CD14-positive monocyte (primary cell): ENCODE measurements at regions not wholly inside any gene's neighbourhood (a gene's known extent, or its start where the extent isn't known, plus 50 kb on each side); places are given as distances from the start of the nearest gene placed in this dataset.

ENCODE experiments used
- DNase-seq, 3 donors: peaks; one replicate each; pipeline ENCODE4 v3.0.0-alpha.2; 2011 to 2022
- H2AFZ ChIP-seq: 2 replicates; pipeline ENCODE4 v1.6.0; 2012; ENCODE audit warnings: mild to moderate bottlenecking, low read depth, low read length, inconsistent platforms; ENCODE audit not compliant: insufficient read depth, poor library complexity, severe bottlenecking
- H3K27ac ChIP-seq, 2 donors: 1 replicate in 1 of 2; 2 replicates in 1 of 2; pipeline ENCODE4 v1.5.1; 2012 to 2013; ENCODE audit warnings: low read length in 2 of 2, control low read depth in 1 of 2, inconsistent platforms in 1 of 2, low read depth in 1 of 2, mild to moderate bottlenecking in 1 of 2
- H3K27me3 ChIP-seq, 2 donors: one replicate each; pipeline versions ENCODE4 v1.6.0 to v1.6.1; 2011 to 2013; ENCODE audit warnings: low read length in 2 of 2; ENCODE audit not compliant: control insufficient read depth in 2 of 2, insufficient read depth in 2 of 2
- H3K36me3 ChIP-seq, 2 donors: replicated peaks in 1 of 2; 1 replicate in 1 of 2; 2 replicates in 1 of 2; pipeline versions ENCODE4 v1.5.1 to v1.6.1; 2012 to 2013; ENCODE audit warnings: low read length in 2 of 2, control low read depth in 1 of 2, inconsistent platforms in 1 of 2, mild to moderate bottlenecking in 1 of 2; ENCODE audit not compliant: insufficient read depth in 2 of 2, control insufficient read depth in 1 of 2
- H3K4me1 ChIP-seq, 2 donors: 1 replicate in 1 of 2; 2 replicates in 1 of 2; pipeline versions ENCODE4 v1.5.1 to v1.6.1; 2012 to 2013; ENCODE audit warnings: low read length in 2 of 2, control low read depth in 1 of 2, inconsistent platforms in 1 of 2, mild to moderate bottlenecking in 1 of 2, moderate library complexity in 1 of 2; ENCODE audit not compliant: insufficient read depth in 2 of 2, control insufficient read depth in 1 of 2
- H3K4me2 ChIP-seq: replicated peaks from 2 replicates; pipeline ENCODE3; 2012; ENCODE audit warnings: low read length, moderate library complexity, mild to moderate bottlenecking; ENCODE audit not compliant: poor library complexity, severe bottlenecking; ENCODE audit errors: extremely low read depth
- H3K4me3 ChIP-seq, 3 experiments: fragments of 200-600 bp in 1 of 3; sonication (generic) in 1 of 3; replicated peaks in 1 of 3; 1 replicate in 2 of 3; 2 replicates in 1 of 3; pipeline ENCODE4 v1.5.1; 2011 to 2013; ENCODE audit warnings: low read length in 3 of 3, mild to moderate bottlenecking in 3 of 3, control low read depth in 2 of 3, low read depth in 2 of 3, inconsistent platforms in 1 of 3, moderate library complexity in 1 of 3
- H3K79me2 ChIP-seq: 2 replicates; pipeline ENCODE4 v1.6.0; 2012; ENCODE audit warnings: mild to moderate bottlenecking, control low read depth, inconsistent platforms, low read length, moderate library complexity; ENCODE audit not compliant: insufficient read depth
- H3K9ac ChIP-seq: 2 replicates; pipeline ENCODE4 v1.6.0; 2017; ENCODE audit warnings: low read length, mild to moderate bottlenecking; ENCODE audit not compliant: insufficient read depth, poor library complexity, severe bottlenecking
- H3K9me3 ChIP-seq, 2 donors: replicated peaks in 1 of 2; 1 replicate in 1 of 2; 2 replicates in 1 of 2; pipeline versions ENCODE4 v1.5.1 to v1.6.1; 2012 to 2013; ENCODE audit warnings: low read length in 2 of 2, control low read depth in 1 of 2; ENCODE audit not compliant: control insufficient read depth in 1 of 2, insufficient read depth in 1 of 2
- H4K20me1 ChIP-seq: 2 replicates; pipeline ENCODE4 v1.6.0; 2012; ENCODE audit warnings: mild to moderate bottlenecking, low read length, control low read depth, moderate library complexity; ENCODE audit not compliant: insufficient read depth
- H3K27ac Mint-ChIP-seq, 7 donors: one replicate each; pipeline ENCODE4 v1.8.0; 2020; ENCODE audit warnings: mild to moderate bottlenecking in 7 of 7, mixed read lengths in 7 of 7, moderate library complexity in 6 of 7, inconsistent platforms in 2 of 7
- H3K27me3 Mint-ChIP-seq, 3 donors: one replicate each; pipeline ENCODE4 v1.8.0; 2021 to 2022; ENCODE audit warnings: low read depth in 3 of 3, mild to moderate bottlenecking in 3 of 3, mixed read lengths in 3 of 3, moderate library complexity in 3 of 3, inconsistent platforms in 1 of 3
- H3K36me3 Mint-ChIP-seq, 2 donors: one replicate each; pipeline ENCODE4 v1.8.0; 2020; ENCODE audit warnings: mixed read lengths in 2 of 2, inconsistent platforms in 1 of 2, mild to moderate bottlenecking in 1 of 2
- H3K4me1 Mint-ChIP-seq: one replicate; pipeline ENCODE4 v1.8.0; 2020; ENCODE audit warnings: mild to moderate bottlenecking, mixed read lengths
- H3K4me3 Mint-ChIP-seq, 2 donors: one replicate each; pipeline ENCODE4 v1.8.0; 2020; ENCODE audit warnings: mild to moderate bottlenecking in 2 of 2, mixed read lengths in 2 of 2, moderate library complexity in 1 of 2
- H3K9me3 Mint-ChIP-seq, 7 donors: one replicate each; pipeline ENCODE4 v1.8.0; 2020 to 2022; ENCODE audit warnings: mixed read lengths in 7 of 7, mild to moderate bottlenecking in 6 of 7, moderate library complexity in 6 of 7, inconsistent platforms in 2 of 7
- CTCF ChIP-seq: fragments of 200-600 bp; IDR thresholded peaks from one replicate; pipeline ENCODE4 v1.8.0; 2022; ENCODE audit warnings: antibody characterized with exemption, mild to moderate bottlenecking
- WGBS: methylation state at CpG from one replicate; pipeline ENCODE4 v1.1.5; 2013; ENCODE audit warnings: missing lambda C conversion rate; ENCODE audit not compliant: insufficient coverage; 5-methylcytosine and 5-hydroxymethylcytosine counted together
- intact Hi-C, 2 donors: fragments of 100-400 bp; cut with micrococcal nuclease; formaldehyde crosslinking; loops; one replicate each; pipeline versions ENCODE4 v1.15.0 to v1.15.1; 2023

DNA sequence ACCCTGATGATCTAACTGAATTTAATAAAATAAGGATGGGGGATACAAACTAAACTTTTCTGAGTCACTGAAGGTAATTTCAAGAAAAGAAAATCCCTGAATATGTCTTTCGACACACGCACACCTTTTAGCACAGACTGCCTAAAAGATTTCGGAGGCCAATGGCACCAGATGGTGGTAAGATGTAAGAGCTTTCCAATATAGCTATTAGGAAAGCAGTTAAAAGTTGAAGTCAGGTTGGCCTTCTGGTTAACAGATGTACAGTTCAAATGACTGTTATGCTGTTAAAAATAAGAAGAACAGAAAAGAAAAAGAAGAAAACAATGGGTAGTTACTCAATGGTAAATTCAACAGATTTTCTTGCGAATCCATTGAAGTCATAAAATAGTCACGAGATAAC is 80.7 kb upstream of the KRR1 start:
- no peaks in the 10 kb centered on the region for H3K9me3 ChIP-seq
- no peaks in the 10 kb centered on the region for H3K27me3 ChIP-seq
- no peak for DNase-seq
- no peak overlapping the region for H3K4me2 ChIP-seq
- no peaks in the 10 kb centered on the region for H3K4me1 ChIP-seq
- Mint-ChIP-seq H3K36me3 (no peaks in the 10 kb centered on the region), H3K27ac (no peak overlapping the region), H3K4me1 (no peaks in the 10 kb centered on the region), H3K27me3 (peaks cover 0 to 2% (median 1%) of the 10 kb centered on the region in 3 donors), H3K4me3 (no peak overlapping the region), H3K9me3 (peaks cover 0 to 1% (median 0%) of the 10 kb centered on the region in 7 donors)
- H3K79me2 ChIP-seq, result no peaks in the 10 kb centered on the region
- WGBS, result 97% methylated on average over 4 of the region's 5 CpGs
- H2AFZ ChIP-seq, result no peak overlapping the region
- H3K27ac ChIP-seq, result no peak overlapping the region
- no peak for TF ChIP-seq CTCF
- no peaks in the 10 kb centered on the region for H4K20me1 ChIP-seq
- H3K9ac ChIP-seq, result no peak overlapping the region
- intact Hi-C loops, result no loop called here
- no peaks in the 10 kb centered on the region for H3K36me3 ChIP-seq
- H3K4me3 ChIP-seq, result no peak overlapping the region

- H3K27me3 Mint-ChIP-seq, result peaks cover 0 to 2% (median 1%) of the 10 kb centered on the region in 3 donors
- Histone ChIP-seq H3K79me2 (no peaks in the 10 kb centered on the region), H3K9ac (no peak overlapping the region), H3K4me2 (no peak overlapping the region), H2AFZ (no peak overlapping the region), H3K4me1 (no peaks in the 10 kb centered on the region), H3K4me3 (no peak overlapping the region), H3K27me3 (no peaks in the 10 kb centered on the region), H4K20me1 (no peaks in the 10 kb centered on the region), H3K27ac (no peak overlapping the region), H3K36me3 (no peaks in the 10 kb centered on the region), H3K9me3 (no peaks in the 10 kb centered on the region)
- no peak for TF ChIP-seq CTCF
- DNase-seq, result no peak
- H3K4me3 Mint-ChIP-seq, result no peak overlapping the region
- intact Hi-C loops, result no loop called here
- no peak overlapping the region for H3K27ac Mint-ChIP-seq
- no CpG with 5 or more reads among the region's 1 CpG for WGBS
- H3K9me3 Mint-ChIP-seq, result peaks cover 0 to 1% (median 0%) of the 10 kb centered on the region in 7 donors
- no peaks in the 10 kb centered on the region for H3K36me3 Mint-ChIP-seq
- no peaks in the 10 kb centered on the region for H3K4me1 Mint-ChIP-seq
These were observed 80.2 kb upstream of the KRR1 start for GRCh38 chr12:75591628-75592027.
